Astrocyte (in vitro differentiated cells and primary cell): ENCODE measurements at regions not wholly inside any gene's neighbourhood (a gene's known extent, or its start where the extent isn't known, plus 50 kb on each side); places are given as distances from the start of the nearest gene placed in this dataset.

Experiments used
- DNase-seq: peaks from one replicate; pipeline ENCODE4 v3.0.0-alpha.2; 2010; ENCODE audit warnings: low read depth
- FAIRE-seq: peaks from 2 replicates; lab custom pipeline; 2011; peaks lifted over from hg19 to GRCh38; lab: Jason Lieb, UNC
- H2AFZ ChIP-seq: 2 replicates; pipeline ENCODE4 v1.6.0; 2012; ENCODE audit warnings: low read depth, low read length, inconsistent platforms
- H3K27ac ChIP-seq: 2 replicates; pipeline ENCODE4 v1.5.1; 2011; ENCODE audit warnings: low read depth, low read length, inconsistent platforms
- H3K27me3 ChIP-seq: 2 replicates; pipeline ENCODE4 v1.6.0; 2011; ENCODE audit warnings: low read length, inconsistent platforms; ENCODE audit not compliant: insufficient read depth
- H3K36me3 ChIP-seq: 2 replicates; pipeline ENCODE4 v1.5.1; 2011; ENCODE audit warnings: low read length, inconsistent platforms; ENCODE audit not compliant: insufficient read depth
- H3K4me1 ChIP-seq: 2 replicates; pipeline ENCODE4 v1.5.1; 2011; ENCODE audit warnings: low read length, inconsistent platforms; ENCODE audit not compliant: insufficient read depth
- H3K4me2 ChIP-seq: 2 replicates; pipeline ENCODE4 v1.6.0; 2012; ENCODE audit warnings: low read length, inconsistent platforms
- H3K4me3 ChIP-seq: 2 replicates; pipeline ENCODE4 v1.5.1; 2011; ENCODE audit warnings: low read depth, mild to moderate bottlenecking, low read length, inconsistent platforms; ENCODE audit not compliant: insufficient read depth
- H3K79me2 ChIP-seq: 2 replicates; pipeline ENCODE4 v1.6.0; 2012; ENCODE audit warnings: mild to moderate bottlenecking, low read length, inconsistent platforms; ENCODE audit not compliant: insufficient read depth
- H3K9ac ChIP-seq: 2 replicates; pipeline ENCODE4 v1.6.0; 2012; ENCODE audit warnings: mild to moderate bottlenecking, low read length, inconsistent platforms
- H3K9me3 ChIP-seq: 2 replicates; pipeline ENCODE4 v1.5.1; 2012; ENCODE audit warnings: low read depth, mild to moderate bottlenecking, low read length, inconsistent platforms; ENCODE audit not compliant: insufficient read depth
- H4K20me1 ChIP-seq: 2 replicates; pipeline ENCODE4 v1.6.0; 2012; ENCODE audit warnings: low read length, inconsistent platforms; ENCODE audit not compliant: insufficient read depth
- H3K27ac Mint-ChIP-seq: one replicate; pipeline ENCODE4 v1.8.0; 2021; ENCODE audit warnings: mild to moderate bottlenecking, mixed read lengths; ENCODE audit not compliant: unreplicated experiment
- H3K27me3 Mint-ChIP-seq: one replicate; pipeline ENCODE4 v1.8.0; 2021; ENCODE audit warnings: low read depth, mixed read lengths; ENCODE audit not compliant: unreplicated experiment
- H3K36me3 Mint-ChIP-seq: one replicate; pipeline ENCODE4 v1.8.0; 2021; ENCODE audit warnings: low read depth, mixed read lengths; ENCODE audit not compliant: unreplicated experiment
- H3K4me1 Mint-ChIP-seq: one replicate; pipeline ENCODE4 v1.8.0; 2021; ENCODE audit warnings: low read depth, mixed read lengths; ENCODE audit not compliant: unreplicated experiment
- H3K4me3 Mint-ChIP-seq: one replicate; pipeline ENCODE4 v1.8.0; 2021; ENCODE audit warnings: mild to moderate bottlenecking, moderate library complexity, mixed read lengths; ENCODE audit not compliant: unreplicated experiment
- H3K9me3 Mint-ChIP-seq: one replicate; pipeline ENCODE4 v1.8.0; 2021; ENCODE audit warnings: mild to moderate bottlenecking, mixed read lengths; ENCODE audit not compliant: unreplicated experiment
- EZH2 ChIP-seq: IDR thresholded peaks from 2 replicates; pipeline ENCODE4 v1.6.1; 2012; ENCODE audit warnings: mild to moderate bottlenecking, low read length, inconsistent platforms; ENCODE audit not compliant: insufficient read depth
- TF ChIP-seq, protein P1 (sequence below): IDR thresholded peaks from 2 replicates; pipeline ENCODE4 v1.5.1; 2011; ENCODE audit warnings: low read depth, mild to moderate bottlenecking, inconsistent platforms, low read length, moderate library complexity; ENCODE audit not compliant: insufficient read depth

DNA sequence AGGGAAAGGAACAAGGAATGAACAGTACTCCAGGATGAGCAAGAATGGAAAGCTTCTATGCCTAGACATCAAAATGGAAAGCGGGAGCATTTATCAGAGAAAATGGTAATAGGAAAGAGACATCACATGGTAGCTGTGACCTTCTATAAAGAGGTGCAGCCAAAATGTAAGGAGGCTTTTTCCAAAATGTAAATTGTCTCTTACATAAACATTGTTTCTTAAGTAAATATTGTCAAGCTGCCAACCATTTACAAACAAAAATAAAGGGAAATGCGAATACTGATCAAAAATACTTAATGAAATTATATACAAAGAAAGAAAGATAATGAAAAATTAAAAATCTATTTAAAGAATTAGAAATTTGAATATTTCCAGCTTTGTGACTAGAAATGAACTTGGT, 55.0 kb upstream of the RASGEF1B start:
- TF ChIP-seq, protein P1, sequence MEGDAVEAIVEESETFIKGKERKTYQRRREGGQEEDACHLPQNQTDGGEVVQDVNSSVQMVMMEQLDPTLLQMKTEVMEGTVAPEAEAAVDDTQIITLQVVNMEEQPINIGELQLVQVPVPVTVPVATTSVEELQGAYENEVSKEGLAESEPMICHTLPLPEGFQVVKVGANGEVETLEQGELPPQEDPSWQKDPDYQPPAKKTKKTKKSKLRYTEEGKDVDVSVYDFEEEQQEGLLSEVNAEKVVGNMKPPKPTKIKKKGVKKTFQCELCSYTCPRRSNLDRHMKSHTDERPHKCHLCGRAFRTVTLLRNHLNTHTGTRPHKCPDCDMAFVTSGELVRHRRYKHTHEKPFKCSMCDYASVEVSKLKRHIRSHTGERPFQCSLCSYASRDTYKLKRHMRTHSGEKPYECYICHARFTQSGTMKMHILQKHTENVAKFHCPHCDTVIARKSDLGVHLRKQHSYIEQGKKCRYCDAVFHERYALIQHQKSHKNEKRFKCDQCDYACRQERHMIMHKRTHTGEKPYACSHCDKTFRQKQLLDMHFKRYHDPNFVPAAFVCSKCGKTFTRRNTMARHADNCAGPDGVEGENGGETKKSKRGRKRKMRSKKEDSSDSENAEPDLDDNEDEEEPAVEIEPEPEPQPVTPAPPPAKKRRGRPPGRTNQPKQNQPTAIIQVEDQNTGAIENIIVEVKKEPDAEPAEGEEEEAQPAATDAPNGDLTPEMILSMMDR, result no peak
- TF ChIP-seq EZH2, result no peak
- Mint-ChIP-seq H3K9me3 (peaks cover 4% of the 10 kb centered on the region), H3K4me3 (no peak overlapping the region), H3K4me1 (no peaks in the 10 kb centered on the region), H3K27me3 (peaks cover 2% of the 10 kb centered on the region), H3K27ac (no peak overlapping the region), H3K36me3 (no peaks in the 10 kb centered on the region)
- DNase-seq, result no peak
- H3K79me2 ChIP-seq, result no peaks in the 10 kb centered on the region
- no peaks in the 10 kb centered on the region for H3K27me3 ChIP-seq
- no peak overlapping the region for H2AFZ ChIP-seq
- H3K27ac ChIP-seq, result no peak overlapping the region
- peaks cover 10% of the 10 kb centered on the region for H3K9me3 ChIP-seq
- H3K4me1 ChIP-seq, result no peaks in the 10 kb centered on the region
- no peak overlapping the region for H3K4me2 ChIP-seq
- no peaks in the 10 kb centered on the region for H3K36me3 ChIP-seq
- FAIRE-seq, result no peak
- no peak overlapping the region for H3K4me3 ChIP-seq
- H4K20me1 ChIP-seq, result no peaks in the 10 kb centered on the region
- H3K9ac ChIP-seq, result no peak overlapping the region

DNA sequence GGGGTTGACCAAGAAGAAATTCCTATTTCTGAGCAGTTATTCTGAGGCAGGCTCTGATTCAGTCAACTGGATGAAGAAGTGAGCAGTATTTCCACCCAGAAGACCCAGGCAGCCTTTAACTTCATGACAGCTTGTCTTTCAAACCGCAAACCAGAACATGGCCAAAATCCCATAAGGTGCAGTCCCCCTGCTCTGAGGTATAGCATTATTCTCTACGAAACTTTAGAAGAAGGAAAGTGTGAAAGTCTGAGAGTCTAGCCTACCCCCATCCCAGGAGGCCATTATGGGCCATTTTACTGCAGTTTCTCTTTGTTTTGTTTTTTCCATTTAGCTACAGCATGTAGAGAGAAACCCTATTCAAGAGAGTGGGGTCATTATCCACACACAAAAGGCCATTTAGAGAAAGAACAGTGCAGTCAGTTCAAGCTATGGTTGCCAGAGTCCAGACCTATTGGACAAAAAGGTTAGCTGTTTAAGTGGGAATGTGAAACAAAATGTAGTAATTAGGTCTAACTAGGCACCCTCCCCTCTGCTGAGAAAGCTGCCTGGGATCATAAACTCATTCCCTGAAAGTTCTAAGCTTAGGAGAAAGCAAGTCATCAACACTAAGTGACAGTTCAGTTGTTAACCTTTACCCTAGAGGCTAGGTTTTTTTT, 52.1 kb upstream of the RASGEF1B start:
- no peak overlapping the region for H3K9ac ChIP-seq
- no peak for TF ChIP-seq EZH2
- TF ChIP-seq, protein P1, result no peak
- H3K27me3 Mint-ChIP-seq, result no peaks in the 10 kb centered on the region
- H3K4me3 ChIP-seq, result no peak overlapping the region
- FAIRE-seq (no peak), DNase-seq (no peak)
- no peaks in the 10 kb centered on the region for H3K79me2 ChIP-seq
- no peak overlapping the region for H3K27ac Mint-ChIP-seq
- no peak overlapping the region for H3K4me2 ChIP-seq
- peaks cover 4% of the 10 kb centered on the region for H3K9me3 Mint-ChIP-seq
- no peaks in the 10 kb centered on the region for H3K27me3 ChIP-seq
- H3K4me1 Mint-ChIP-seq, result no peaks in the 10 kb centered on the region
- H3K36me3 ChIP-seq, result no peaks in the 10 kb centered on the region
- H3K9me3 ChIP-seq, result peaks cover 10% of the 10 kb centered on the region
- no peaks in the 10 kb centered on the region for H3K36me3 Mint-ChIP-seq
- H3K4me3 Mint-ChIP-seq, result no peak overlapping the region
- H4K20me1 ChIP-seq, result no peaks in the 10 kb centered on the region
- H3K27ac ChIP-seq, result no peak overlapping the region
- no peak overlapping the region for H2AFZ ChIP-seq
- H3K4me1 ChIP-seq, result no peaks in the 10 kb centered on the region

DNA sequence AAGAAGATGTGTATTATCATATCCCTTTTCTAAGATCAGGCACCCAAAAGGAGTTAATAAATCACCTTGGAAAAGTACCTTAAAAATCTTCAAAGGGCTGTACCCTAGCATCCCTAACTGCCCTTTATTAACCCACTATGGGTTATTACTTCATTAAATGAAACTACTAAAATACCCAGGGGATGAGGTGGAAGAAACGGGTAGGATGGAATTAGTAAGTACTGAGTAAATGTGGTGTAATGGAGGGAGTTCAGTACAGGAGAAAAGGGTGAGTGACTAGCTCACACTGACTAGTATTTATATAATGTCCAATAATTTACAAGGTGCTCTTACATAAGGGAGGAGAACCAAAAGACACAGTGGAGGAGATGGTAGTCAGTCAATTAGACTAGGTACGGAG, 51.0 kb upstream of the RASGEF1B start:
- H3K4me3 ChIP-seq, result no peak overlapping the region
- TF ChIP-seq, protein P1, result no peak
- no peak for TF ChIP-seq EZH2
- Mint-ChIP-seq H3K4me1 (peaks cover 4% of the 10 kb centered on the region), H3K4me3 (no peak overlapping the region), H3K27me3 (no peaks in the 10 kb centered on the region), H3K27ac (no peak overlapping the region), H3K9me3 (peaks cover 3% of the 10 kb centered on the region), H3K36me3 (no peaks in the 10 kb centered on the region)
- H3K79me2 ChIP-seq, result no peaks in the 10 kb centered on the region
- no peak for DNase-seq
- no peak overlapping the region for H2AFZ ChIP-seq
- H3K4me1 ChIP-seq, result no peaks in the 10 kb centered on the region
- H3K36me3 ChIP-seq, result no peaks in the 10 kb centered on the region
- no peak overlapping the region for H3K27ac ChIP-seq
- no peak overlapping the region for H3K9ac ChIP-seq
- H3K27me3 ChIP-seq, result no peaks in the 10 kb centered on the region
- peaks cover 7% of the 10 kb centered on the region for H3K9me3 ChIP-seq
- no peak for FAIRE-seq
- H3K4me2 ChIP-seq, result no peak overlapping the region
- no peaks in the 10 kb centered on the region for H4K20me1 ChIP-seq
